K562 (cell line): ENCODE measurements at regions not wholly inside any gene's neighbourhood (a gene's known extent, or its start where the extent isn't known, plus 50 kb on each side); places are given as distances from the start of the nearest gene placed in this dataset.
A peak's percentile ranks its signal among the peaks of the same experiment; 100 is the strongest.

ENCODE experiments used
- CTCFL ChIP-seq: IDR thresholded peaks from 2 replicates; pipeline ENCODE4 v1.6.1; 2011; ENCODE audit warnings: borderline replicate concordance, low read depth, mild to moderate bottlenecking, moderate library complexity, low read length; ENCODE audit not compliant: insufficient read depth, poor library complexity, severe bottlenecking
- EGR1 ChIP-seq: fragments of 450-650 bp; conservative IDR thresholded peaks from 2 replicates; pipeline ENCODE4 v1.6.1; 2017; ENCODE audit warnings: mild to moderate bottlenecking
- ETV5 ChIP-seq: sonication (generic); formaldehyde crosslinking; IDR thresholded peaks from 2 replicates; pipeline ENCODE4 v1.4.0; 2020; ENCODE audit warnings: low read depth, mild to moderate bottlenecking, missing genetic modification reagents
- FOXK1 ChIP-seq: sonication (generic); formaldehyde crosslinking; IDR thresholded peaks from 2 replicates; pipeline ENCODE4 v1.8.0; 2022; ENCODE audit warnings: missing genetic modification reagents, mild to moderate bottlenecking, borderline replicate concordance
- KDM4B ChIP-seq, 2 experiments: fragments of 450-650 bp in 1 of 2; sonication (generic) in 1 of 2; IDR thresholded peaks; 2 replicates each; pipeline ENCODE4 v1.6.1; 2016 to 2017; ENCODE audit warnings: borderline replicate concordance in 2 of 2, antibody characterized with exemption in 1 of 2, low read depth in 1 of 2, mild to moderate bottlenecking in 1 of 2
- NCOA2 ChIP-seq, 2 experiments: fragments of 450-650 bp; IDR thresholded peaks; 2 replicates each; pipeline ENCODE4 v1.6.1; 2018; ENCODE audit warnings: mild to moderate bottlenecking in 2 of 2, moderate library complexity in 1 of 2; ENCODE audit not compliant: partially characterized antibody in 2 of 2
- STAT5A ChIP-seq: IDR thresholded peaks from 2 replicates; pipeline ENCODE4 v1.6.1; 2012; ENCODE audit warnings: low read length, inconsistent platforms, borderline replicate concordance
- TAF1 ChIP-seq: IDR thresholded peaks from 2 replicates; pipeline ENCODE4 v1.6.1; 2011; ENCODE audit warnings: mild to moderate bottlenecking, low read length, moderate library complexity; ENCODE audit not compliant: insufficient read depth, control insufficient read depth, severe bottlenecking; ENCODE audit errors: extremely low read depth
- TSHZ1 ChIP-seq: fragments of 250-450 bp; sonication (Bioruptor Pico); IDR thresholded peaks from 2 replicates; pipeline ENCODE4 v1.4.0; 2020; ENCODE audit warnings: mild to moderate bottlenecking, moderate library complexity
- TF ChIP-seq, protein P1 (sequence below), 2 experiments: fragments of 450-650 bp; formaldehyde crosslinking in 1 of 2; IDR thresholded peaks; 2 replicates each; pipeline versions ENCODE4 v1.4.0 to v1.6.1; 2014 to 2020; ENCODE audit warnings: mild to moderate bottlenecking in 2 of 2, borderline replicate concordance in 1 of 2, low read depth in 1 of 2

DNA sequence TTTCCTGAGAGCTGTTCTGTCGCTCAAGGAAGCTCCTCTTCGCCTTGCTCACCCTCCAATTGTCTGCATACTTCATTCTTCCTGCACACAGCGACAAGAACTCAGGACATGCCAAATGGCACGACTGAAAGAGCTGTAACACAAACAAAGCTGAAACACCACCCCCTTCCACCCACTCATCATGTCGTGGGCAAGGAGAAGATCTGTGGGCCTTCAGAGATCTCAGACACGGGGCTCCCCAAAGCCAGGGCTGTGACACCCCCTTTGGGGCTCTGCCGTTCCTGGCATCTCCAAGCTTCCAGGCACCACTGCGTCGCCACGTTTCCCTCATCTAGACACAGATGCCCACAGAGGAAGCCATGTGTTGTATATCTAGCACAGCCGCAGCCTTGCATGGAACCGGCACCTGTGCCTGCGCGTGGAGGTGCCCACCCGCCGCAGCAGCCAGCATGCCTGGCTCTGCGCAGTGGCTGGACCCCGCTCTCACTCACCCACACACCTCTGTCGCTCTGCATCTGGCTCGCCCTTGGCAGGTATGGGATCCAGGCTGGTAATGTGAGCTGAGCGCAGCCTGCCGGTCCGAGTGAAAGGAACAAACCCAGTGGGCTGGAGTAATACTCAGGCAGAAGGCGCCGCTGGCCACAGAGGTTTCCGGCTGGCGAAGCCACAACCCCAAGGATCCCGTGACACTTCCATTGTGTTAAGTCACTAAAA lies 676.4 kb upstream of the INTU start (continued):
- peak; percentile 38 for TF ChIP-seq TAF1
- TF ChIP-seq KDM4B (IDR thresholded peaks at IDR 0.05; ENCODE audit: borderline replicate concordance in 2 of 2, low read depth in 1 of 2), result no peak
- TF ChIP-seq NCOA2 (IDR thresholded peaks at IDR 0.05; ENCODE audit: partially characterized antibody in 2 of 2), result no peak
- TF ChIP-seq ETV5 (CRISPR knock-in tag), result no peak
- peak; percentile 82 for TF ChIP-seq EGR1
- no peak for TF ChIP-seq STAT5A
- no peak for TF ChIP-seq FOXK1 (CRISPR knock-in tag)
- no peak for TF ChIP-seq TSHZ1
- TF ChIP-seq, protein P1, sequence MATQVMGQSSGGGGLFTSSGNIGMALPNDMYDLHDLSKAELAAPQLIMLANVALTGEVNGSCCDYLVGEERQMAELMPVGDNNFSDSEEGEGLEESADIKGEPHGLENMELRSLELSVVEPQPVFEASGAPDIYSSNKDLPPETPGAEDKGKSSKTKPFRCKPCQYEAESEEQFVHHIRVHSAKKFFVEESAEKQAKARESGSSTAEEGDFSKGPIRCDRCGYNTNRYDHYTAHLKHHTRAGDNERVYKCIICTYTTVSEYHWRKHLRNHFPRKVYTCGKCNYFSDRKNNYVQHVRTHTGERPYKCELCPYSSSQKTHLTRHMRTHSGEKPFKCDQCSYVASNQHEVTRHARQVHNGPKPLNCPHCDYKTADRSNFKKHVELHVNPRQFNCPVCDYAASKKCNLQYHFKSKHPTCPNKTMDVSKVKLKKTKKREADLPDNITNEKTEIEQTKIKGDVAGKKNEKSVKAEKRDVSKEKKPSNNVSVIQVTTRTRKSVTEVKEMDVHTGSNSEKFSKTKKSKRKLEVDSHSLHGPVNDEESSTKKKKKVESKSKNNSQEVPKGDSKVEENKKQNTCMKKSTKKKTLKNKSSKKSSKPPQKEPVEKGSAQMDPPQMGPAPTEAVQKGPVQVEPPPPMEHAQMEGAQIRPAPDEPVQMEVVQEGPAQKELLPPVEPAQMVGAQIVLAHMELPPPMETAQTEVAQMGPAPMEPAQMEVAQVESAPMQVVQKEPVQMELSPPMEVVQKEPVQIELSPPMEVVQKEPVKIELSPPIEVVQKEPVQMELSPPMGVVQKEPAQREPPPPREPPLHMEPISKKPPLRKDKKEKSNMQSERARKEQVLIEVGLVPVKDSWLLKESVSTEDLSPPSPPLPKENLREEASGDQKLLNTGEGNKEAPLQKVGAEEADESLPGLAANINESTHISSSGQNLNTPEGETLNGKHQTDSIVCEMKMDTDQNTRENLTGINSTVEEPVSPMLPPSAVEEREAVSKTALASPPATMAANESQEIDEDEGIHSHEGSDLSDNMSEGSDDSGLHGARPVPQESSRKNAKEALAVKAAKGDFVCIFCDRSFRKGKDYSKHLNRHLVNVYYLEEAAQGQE (IDR thresholded peaks at IDR 0.05; ENCODE audit: borderline replicate concordance), result peak; percentile 68; the same call in 1 of the 2 replicates
- TF ChIP-seq, protein P1 (CRISPR knock-in tag; IDR thresholded peaks at IDR 0.05; ENCODE audit: low read depth), result no peak
- TF ChIP-seq CTCFL, result no peak
